H9 (cell line): ENCODE measurements at regions not wholly inside any gene's neighbourhood (a gene's known extent, or its start where the extent isn't known, plus 50 kb on each side); places are given as distances from the start of the nearest gene placed in this dataset.

Source experiments
- DNase-seq: peaks from one replicate; pipeline ENCODE4 v3.0.0-alpha.2; 2017
- H2AFZ ChIP-seq: one replicate; pipeline ENCODE4 v1.6.1; 2013; ENCODE audit warnings: mild to moderate bottlenecking, low read length, control low read depth, moderate library complexity
- H2AK5ac ChIP-seq: 2 replicates; pipeline ENCODE4 v1.6.1; 2013; ENCODE audit warnings: low read length, control low read depth, mixed read lengths; ENCODE audit not compliant: insufficient read length
- H2BK120ac ChIP-seq: one replicate; pipeline ENCODE4 v1.6.1; 2013; ENCODE audit warnings: low read depth, mild to moderate bottlenecking, low read length, control low read depth, inconsistent platforms; ENCODE audit not compliant: poor library complexity, severe bottlenecking
- H2BK12ac ChIP-seq: 2 replicates; pipeline ENCODE4 v1.6.1; 2013; ENCODE audit warnings: low read length, control low read depth, mixed read lengths, low read depth; ENCODE audit not compliant: insufficient read length
- H2BK15ac ChIP-seq: 2 replicates; pipeline ENCODE4 v1.6.1; 2013; ENCODE audit warnings: low read depth, low read length, control low read depth
- H2BK20ac ChIP-seq: one replicate; pipeline ENCODE4 v1.6.1; 2013; ENCODE audit warnings: low read depth, mild to moderate bottlenecking, low read length, control low read depth, inconsistent platforms; ENCODE audit not compliant: poor library complexity, severe bottlenecking
- H2BK5ac ChIP-seq: 2 replicates; pipeline ENCODE4 v1.6.1; 2013; ENCODE audit warnings: low read length, control low read depth, mixed read lengths; ENCODE audit not compliant: insufficient read length
- H3K14ac ChIP-seq: 2 replicates; pipeline ENCODE4 v1.6.1; 2013; ENCODE audit warnings: low read length, control low read depth; ENCODE audit not compliant: insufficient read depth
- H3K18ac ChIP-seq: 2 replicates; pipeline ENCODE4 v1.6.1; 2013; ENCODE audit warnings: low read depth, mild to moderate bottlenecking, mixed read lengths, low read length, control low read depth; ENCODE audit not compliant: insufficient read length
- H3K23ac ChIP-seq: 2 replicates; pipeline ENCODE4 v1.6.1; 2013; ENCODE audit warnings: low read length, control low read depth, mixed read lengths, low read depth; ENCODE audit not compliant: insufficient read length
- H3K23me2 ChIP-seq: 2 replicates; pipeline ENCODE4 v1.6.1; 2013; ENCODE audit warnings: low read depth, mild to moderate bottlenecking, mixed read lengths, low read length, control low read depth; ENCODE audit not compliant: insufficient read length, poor library complexity, severe bottlenecking
- H3K27ac ChIP-seq: 2 replicates; pipeline ENCODE4 v1.5.1; 2013; ENCODE audit warnings: low read length, control low read depth, mixed read lengths, low read depth; ENCODE audit not compliant: insufficient read length
- H3K27me3 ChIP-seq: 2 replicates; pipeline ENCODE4 v1.6.1; 2013; ENCODE audit warnings: low read length, control low read depth, inconsistent platforms; ENCODE audit not compliant: insufficient read depth
- H3K4ac ChIP-seq: 2 replicates; pipeline ENCODE4 v1.6.1; 2013; ENCODE audit warnings: low read depth, mild to moderate bottlenecking, control low read depth, inconsistent platforms, low read length, moderate library complexity
- H3K4me1 ChIP-seq: 2 replicates; pipeline ENCODE4 v1.6.1; 2013; ENCODE audit warnings: low read length, control low read depth, inconsistent platforms; ENCODE audit not compliant: insufficient read depth
- H3K4me2 ChIP-seq: 2 replicates; pipeline ENCODE4 v1.6.1; 2013; ENCODE audit warnings: low read length, control low read depth, mixed read lengths; ENCODE audit not compliant: insufficient read length, insufficient read depth
- H3K56ac ChIP-seq: 2 replicates; pipeline ENCODE4 v1.6.1; 2013; ENCODE audit warnings: low read depth, mild to moderate bottlenecking, mixed read lengths, low read length, control low read depth; ENCODE audit not compliant: insufficient read length
- H3K79me1 ChIP-seq: 2 replicates; pipeline ENCODE4 v1.6.1; 2013; ENCODE audit warnings: low read depth, mild to moderate bottlenecking, moderate library complexity, low read length, control low read depth, inconsistent platforms; ENCODE audit not compliant: insufficient read depth, poor library complexity, severe bottlenecking
- H3K79me2 ChIP-seq: 2 replicates; pipeline ENCODE4 v1.6.1; 2013; ENCODE audit warnings: low read length, control low read depth, inconsistent platforms; ENCODE audit not compliant: insufficient read depth
- H3K9ac ChIP-seq: 2 replicates; pipeline ENCODE4 v1.6.1; 2013; ENCODE audit warnings: low read length, control low read depth, mixed read lengths; ENCODE audit not compliant: insufficient read length; ENCODE audit errors: extremely low read depth
- H3K9me3 ChIP-seq: one replicate; pipeline ENCODE4 v1.6.1; 2013; ENCODE audit warnings: low read depth, low read length, inconsistent platforms; ENCODE audit not compliant: control insufficient read depth
- H3T11ph ChIP-seq: one replicate; pipeline ENCODE4 v1.6.1; 2013; ENCODE audit warnings: mild to moderate bottlenecking, low read length, control low read depth, inconsistent platforms
- H4K20me1 ChIP-seq: one replicate; pipeline ENCODE4 v1.6.1; 2013; ENCODE audit not compliant: control insufficient read depth, insufficient read length, insufficient read depth
- H4K5ac ChIP-seq: 2 replicates; pipeline ENCODE4 v1.6.1; 2013; ENCODE audit warnings: low read depth, mild to moderate bottlenecking, mixed read lengths, low read length, control low read depth; ENCODE audit not compliant: insufficient read length
- H4K8ac ChIP-seq: replicated peaks from 2 replicates; pipeline ENCODE4 v1.6.1; 2013; ENCODE audit warnings: low read length, control low read depth, mixed read lengths, low read depth; ENCODE audit not compliant: insufficient read length
- H4K91ac ChIP-seq: 2 replicates; pipeline ENCODE4 v1.6.1; 2013; ENCODE audit warnings: low read depth, mild to moderate bottlenecking, moderate library complexity, mixed read lengths, low read length, control low read depth; ENCODE audit not compliant: insufficient read length
- H3K27ac Mint-ChIP-seq, 3 experiments: 2 replicates in 2 of 3; 3 replicates in 1 of 3; pipeline ENCODE4 v1.8.0; 2020 to 2021; ENCODE audit warnings: mixed read lengths in 3 of 3, mild to moderate bottlenecking in 1 of 3, moderate library complexity in 1 of 3
- H3K27me3 Mint-ChIP-seq: 2 replicates; pipeline ENCODE4 v1.8.0; 2021; ENCODE audit warnings: low read depth, mild to moderate bottlenecking, moderate library complexity, mixed read lengths
- H3K36me3 Mint-ChIP-seq, 3 experiments: 2 replicates in 2 of 3; 3 replicates in 1 of 3; pipeline ENCODE4 v1.8.0; 2020 to 2021; ENCODE audit warnings: low read depth in 3 of 3, mixed read lengths in 3 of 3; ENCODE audit not compliant: insufficient read depth in 1 of 3
- H3K4me1 Mint-ChIP-seq, 2 experiments: 2 replicates each; pipeline ENCODE4 v1.8.0; 2020; ENCODE audit warnings: mixed read lengths in 2 of 2
- H3K4me3 Mint-ChIP-seq, 2 experiments: 2 replicates in 1 of 2; 3 replicates in 1 of 2; pipeline ENCODE4 v1.8.0; 2020 to 2021; ENCODE audit warnings: mild to moderate bottlenecking in 2 of 2, mixed read lengths in 2 of 2, moderate library complexity in 1 of 2
- H3K9me3 Mint-ChIP-seq, 2 experiments: 2 replicates in 1 of 2; 3 replicates in 1 of 2; pipeline ENCODE4 v1.8.0; 2020; ENCODE audit warnings: mild to moderate bottlenecking in 2 of 2, mixed read lengths in 2 of 2, moderate library complexity in 1 of 2
- WGBS: extraction: QIAGEN DNeasy Blood & Tissue Kit; methylation state at CpG from one replicate; pipeline ENCODE4 v1.1.7; 2013; ENCODE audit warnings: missing lambda C conversion rate, low lambda C conversion rate, mixed read lengths; ENCODE audit not compliant: insufficient read length; ENCODE audit errors: extremely low coverage; 5-methylcytosine and 5-hydroxymethylcytosine counted together
- TF ChIP-seq, protein P1 (sequence below): fragments of 200-600 bp; sonication (generic); conservative IDR thresholded peaks from 3 replicates; pipeline ENCODE4 v1.8.0; 2021; ENCODE audit warnings: antibody characterized with exemption, mild to moderate bottlenecking

DNA sequence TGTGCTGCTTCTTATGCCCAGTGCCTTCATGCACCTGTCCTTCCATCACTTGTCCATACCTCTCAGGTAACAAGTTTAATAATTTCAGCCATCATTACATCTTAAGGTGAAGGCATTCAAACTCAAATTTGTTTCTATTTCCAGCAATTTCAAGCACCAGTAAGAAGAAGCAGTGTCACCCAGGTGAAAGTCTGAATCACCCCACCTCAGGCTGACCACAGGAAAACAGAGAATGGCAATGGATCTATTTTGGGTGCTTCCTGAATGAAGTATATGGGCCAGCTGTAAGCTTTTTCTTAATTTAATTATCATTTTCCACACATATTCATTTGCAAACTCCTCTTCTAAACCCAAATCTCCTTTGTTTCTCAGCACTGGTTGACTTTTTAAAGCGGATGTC lies 372.7 kb upstream of the SOX11 start:
- Mint-ChIP-seq H3K27ac (no peak overlapping the region), H3K36me3 (no peaks in the 10 kb centered on the region), H3K4me1 (peaks cover 8 to 10% of the 10 kb centered on the region in 2 experiments), H3K27me3 (no peaks in the 10 kb centered on the region), H3K9me3 (no peaks in the 10 kb centered on the region), H3K4me3 (no peak overlapping the region)
- H2BK12ac ChIP-seq, result no peak overlapping the region
- no peak overlapping the region for H2BK5ac ChIP-seq
- no peaks in the 10 kb centered on the region for H3K79me2 ChIP-seq
- H2BK120ac ChIP-seq, result no peak overlapping the region
- TF ChIP-seq, protein P1, sequence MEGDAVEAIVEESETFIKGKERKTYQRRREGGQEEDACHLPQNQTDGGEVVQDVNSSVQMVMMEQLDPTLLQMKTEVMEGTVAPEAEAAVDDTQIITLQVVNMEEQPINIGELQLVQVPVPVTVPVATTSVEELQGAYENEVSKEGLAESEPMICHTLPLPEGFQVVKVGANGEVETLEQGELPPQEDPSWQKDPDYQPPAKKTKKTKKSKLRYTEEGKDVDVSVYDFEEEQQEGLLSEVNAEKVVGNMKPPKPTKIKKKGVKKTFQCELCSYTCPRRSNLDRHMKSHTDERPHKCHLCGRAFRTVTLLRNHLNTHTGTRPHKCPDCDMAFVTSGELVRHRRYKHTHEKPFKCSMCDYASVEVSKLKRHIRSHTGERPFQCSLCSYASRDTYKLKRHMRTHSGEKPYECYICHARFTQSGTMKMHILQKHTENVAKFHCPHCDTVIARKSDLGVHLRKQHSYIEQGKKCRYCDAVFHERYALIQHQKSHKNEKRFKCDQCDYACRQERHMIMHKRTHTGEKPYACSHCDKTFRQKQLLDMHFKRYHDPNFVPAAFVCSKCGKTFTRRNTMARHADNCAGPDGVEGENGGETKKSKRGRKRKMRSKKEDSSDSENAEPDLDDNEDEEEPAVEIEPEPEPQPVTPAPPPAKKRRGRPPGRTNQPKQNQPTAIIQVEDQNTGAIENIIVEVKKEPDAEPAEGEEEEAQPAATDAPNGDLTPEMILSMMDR, result no peak
- H3K4ac ChIP-seq, result no peak overlapping the region
- no peaks in the 10 kb centered on the region for H3K27me3 ChIP-seq
- H3K27ac ChIP-seq, result no peak overlapping the region
- H4K91ac ChIP-seq, result no peak overlapping the region
- no peak overlapping the region for H3K18ac ChIP-seq
- no peaks in the 10 kb centered on the region for H3K23me2 ChIP-seq
- no peak overlapping the region for H4K5ac ChIP-seq
- no CpG with 5 or more reads among the region's 1 CpG for WGBS
- H3T11ph ChIP-seq, result no peak overlapping the region
- no peak overlapping the region for H2AK5ac ChIP-seq
- H4K8ac ChIP-seq, result no peak overlapping the region
- H2BK15ac ChIP-seq, result no peak overlapping the region
- no peaks in the 10 kb centered on the region for H3K79me1 ChIP-seq
- no peaks in the 10 kb centered on the region for H4K20me1 ChIP-seq
- H3K14ac ChIP-seq, result no peak overlapping the region
- no peak overlapping the region for H3K9ac ChIP-seq
- no peaks in the 10 kb centered on the region; the same call in 1 of the 2 replicates for H3K4me1 ChIP-seq
- DNase-seq, result no peak
- no peak overlapping the region for H3K56ac ChIP-seq
- no peak overlapping the region for H2BK20ac ChIP-seq
- H3K23ac ChIP-seq, result no peak overlapping the region
- no peak overlapping the region for H2AFZ ChIP-seq
- no peak overlapping the region for H3K4me2 ChIP-seq
- no peaks in the 10 kb centered on the region for H3K9me3 ChIP-seq
